ENCODE measurements at regions not wholly inside any gene's neighbourhood (a gene's known extent, or its start where the extent isn't known, plus 50 kb on each side); places are given as distances from the start of the nearest gene placed in this dataset.
"Not testable (repeated sequence)": the region's sequence is repeated elsewhere in the genome, so short reads cannot be mapped to it uniquely, and the experiment has no call there.

DNA sequence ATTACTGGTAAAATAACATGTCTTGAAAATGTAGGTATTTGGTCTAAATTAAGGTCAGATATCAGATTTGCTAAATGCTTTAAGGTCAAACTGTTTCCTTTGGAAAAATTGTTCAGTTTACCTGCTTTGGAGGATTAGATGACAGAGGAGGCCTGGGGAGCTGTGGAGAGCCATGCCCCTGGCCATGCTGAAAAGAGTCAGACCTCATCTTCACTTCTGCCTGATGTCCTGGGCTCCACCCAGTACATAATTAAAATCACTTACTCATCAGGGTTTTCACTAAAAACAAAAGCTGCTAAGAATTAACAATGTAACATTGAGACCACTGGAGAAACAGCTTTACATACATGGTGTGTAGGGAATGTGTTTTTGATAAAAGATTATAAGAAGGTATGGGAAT lies 60.8 kb upstream of the UNC93A start:
- ATAC-seq, result no peak

GRCh38 chr6:167232356-167232755 lies 58.8 kb upstream of the UNC93A start:
- ATAC-seq, result no peak

- ATAC-seq, result no peak
Observed at GRCh38 chr6:167233490-167233889, 57.6 kb upstream of the UNC93A start.

GRCh38 chr6:167234576-167234975 lies 56.5 kb upstream of the UNC93A start:
- not testable (repeated sequence) for ATAC-seq

DNA sequence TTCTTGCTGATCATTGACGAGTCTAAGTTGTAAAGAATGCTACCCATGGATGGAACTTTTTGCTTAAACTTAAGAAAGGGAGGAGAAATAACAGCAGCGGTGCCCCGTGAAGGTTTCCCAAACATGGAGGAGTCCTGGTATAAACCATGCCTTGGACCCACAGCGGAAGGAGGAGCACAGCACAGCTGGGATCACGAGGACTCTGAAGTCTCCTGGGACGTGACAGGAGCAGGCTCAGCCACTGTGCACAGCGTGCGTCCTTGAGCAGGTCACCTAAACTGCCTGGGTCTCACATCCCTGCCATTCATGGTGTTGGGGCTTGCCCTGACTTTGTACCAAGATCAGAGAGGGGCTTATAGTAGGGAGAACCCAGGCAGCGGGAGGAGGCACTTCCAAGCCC lies 56.1 kb upstream of the UNC93A start:
- ATAC-seq, result no peak

DNA sequence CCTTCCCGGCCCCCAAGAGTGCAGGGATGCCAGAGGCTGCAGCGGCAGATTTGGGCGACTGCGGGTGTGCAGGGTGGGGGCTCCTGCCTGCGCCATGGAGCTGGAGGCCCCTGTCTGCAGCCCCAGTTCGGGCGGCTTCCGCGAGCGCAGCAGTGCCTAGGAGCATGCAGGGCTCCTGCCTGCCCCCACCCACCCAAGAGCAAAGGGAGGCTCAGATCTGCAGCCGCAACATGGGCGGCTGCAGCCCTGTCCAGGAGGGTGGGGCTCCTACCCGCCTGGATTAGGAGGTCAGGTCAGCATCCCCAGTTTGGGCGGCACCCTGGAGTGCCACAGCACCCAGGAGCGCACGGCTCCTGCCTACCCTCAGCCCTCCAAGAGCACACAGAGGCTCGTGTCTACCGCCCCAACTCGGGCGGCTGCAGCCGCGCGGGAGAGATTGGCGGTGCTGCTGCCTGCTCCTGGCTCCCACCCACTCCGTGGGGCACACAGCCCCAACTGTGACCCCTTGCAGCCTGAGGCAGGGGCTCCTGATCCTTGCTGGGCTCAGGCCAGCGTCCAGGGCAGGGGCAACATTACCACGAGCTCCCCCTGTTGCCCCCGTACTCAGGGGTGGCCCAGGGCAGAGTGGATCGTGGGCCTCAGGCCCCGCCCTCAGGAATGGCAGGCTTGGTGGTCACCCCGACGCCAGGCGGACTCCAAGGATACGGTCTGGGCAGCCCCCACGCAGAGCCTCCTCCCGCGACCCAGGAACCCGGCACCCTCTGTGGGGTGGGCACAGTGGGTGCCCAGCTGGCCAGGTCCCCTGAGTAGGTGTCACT lies 55.5 kb upstream of the UNC93A start:
- ATAC-seq, result no peak

DNA sequence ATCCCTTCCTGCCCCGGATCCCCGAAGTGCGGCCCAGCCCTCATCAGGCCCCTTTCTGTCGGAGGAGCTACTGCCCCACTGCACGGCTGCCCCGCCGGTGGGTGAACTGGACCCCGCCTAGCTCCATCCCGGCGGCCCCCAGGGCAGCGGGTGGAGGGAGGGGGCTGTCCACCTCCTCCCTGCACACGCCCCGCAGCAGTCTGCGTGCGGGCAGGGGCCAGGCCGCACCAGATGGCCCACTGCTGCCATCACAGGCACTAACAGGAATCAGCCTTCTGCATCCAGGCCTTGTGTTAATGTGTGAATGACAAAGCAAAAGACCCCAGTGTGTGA lies 54.9 kb upstream of the UNC93A start:
- peak; percentile 18 for ATAC-seq

- ATAC-seq, result no peak
Observed at GRCh38 chr6:167237438-167238145, 53.5 kb upstream of the UNC93A start.

DNA sequence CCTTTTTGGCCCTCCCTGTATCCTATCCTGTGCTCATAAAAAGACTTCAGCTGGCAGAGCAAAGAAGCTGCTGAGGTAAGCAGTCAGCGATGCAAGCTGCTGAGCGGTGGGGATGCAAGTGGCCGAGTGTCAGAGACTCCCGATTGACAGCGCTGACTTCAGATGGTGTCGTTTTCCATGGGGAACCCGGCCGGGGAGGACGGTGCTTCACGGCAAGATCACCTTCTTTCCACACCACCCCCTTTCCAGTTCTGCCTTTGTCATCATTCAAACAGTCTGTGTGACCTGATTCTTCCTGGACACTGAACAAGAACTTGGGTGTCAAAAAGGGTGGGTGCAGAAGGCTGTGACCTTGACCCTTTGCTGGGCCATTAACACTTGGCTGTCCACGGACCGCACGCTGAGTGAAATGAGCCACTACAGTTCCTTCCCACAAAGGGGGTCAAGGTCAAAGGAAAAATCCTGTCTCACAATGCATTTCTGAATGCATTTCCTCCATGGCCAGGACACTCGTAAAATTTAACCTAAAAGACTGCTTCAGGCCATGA lies 52.9 kb upstream of the UNC93A start:
- ATAC-seq, result no peak

- ATAC-seq, result no peak
Observed at GRCh38 chr6:167238694-167239467, 52.2 kb upstream of the UNC93A start.

GRCh38 chr6:167239470-167239869 lies 51.6 kb upstream of the UNC93A start:
- not testable (repeated sequence) for ATAC-seq

DNA sequence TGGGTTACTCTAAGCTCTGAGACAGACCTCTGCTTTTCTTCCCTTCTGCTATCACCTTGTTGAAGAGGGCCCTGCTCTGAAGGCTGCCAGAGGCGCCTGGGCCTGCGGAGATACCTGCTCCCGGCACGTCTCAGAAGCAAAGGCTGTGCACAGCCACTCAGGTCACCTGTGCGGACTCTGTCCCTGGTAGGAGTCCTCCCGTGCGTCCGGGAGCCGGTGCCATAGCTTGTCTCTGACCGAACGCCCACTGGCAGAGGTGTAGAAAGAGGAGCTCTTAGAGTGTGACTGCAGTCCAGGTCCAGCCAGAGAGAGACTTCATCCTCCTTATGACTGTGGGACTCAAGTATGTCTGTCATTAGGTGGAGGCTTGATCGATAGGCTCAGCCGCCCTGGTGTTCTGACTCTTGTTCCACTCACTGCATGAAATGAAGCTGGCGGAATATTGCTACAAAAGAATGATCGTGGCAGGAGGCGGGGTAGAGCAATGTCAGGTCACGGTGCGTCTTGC lies 51.0 kb upstream of the UNC93A start:
- no peak for ATAC-seq

All from esophagus mucosa (tissue), 1 donor.